Midbrain (tissue), 1 donor: ENCODE measurements at regions not wholly inside any gene's neighbourhood (a gene's known extent, or its start where the extent isn't known, plus 50 kb on each side); places are given as distances from the start of the nearest gene placed in this dataset.

Source experiments
- DNase-seq: peaks from one replicate; lab custom pipeline; 2025; lab: John Stamatoyannopoulos, UW

- no peak for DNase-seq
Measured at GRCh38 chr13:40388617-40389016, 277.8 kb downstream of the FOXO1 start.

DNA sequence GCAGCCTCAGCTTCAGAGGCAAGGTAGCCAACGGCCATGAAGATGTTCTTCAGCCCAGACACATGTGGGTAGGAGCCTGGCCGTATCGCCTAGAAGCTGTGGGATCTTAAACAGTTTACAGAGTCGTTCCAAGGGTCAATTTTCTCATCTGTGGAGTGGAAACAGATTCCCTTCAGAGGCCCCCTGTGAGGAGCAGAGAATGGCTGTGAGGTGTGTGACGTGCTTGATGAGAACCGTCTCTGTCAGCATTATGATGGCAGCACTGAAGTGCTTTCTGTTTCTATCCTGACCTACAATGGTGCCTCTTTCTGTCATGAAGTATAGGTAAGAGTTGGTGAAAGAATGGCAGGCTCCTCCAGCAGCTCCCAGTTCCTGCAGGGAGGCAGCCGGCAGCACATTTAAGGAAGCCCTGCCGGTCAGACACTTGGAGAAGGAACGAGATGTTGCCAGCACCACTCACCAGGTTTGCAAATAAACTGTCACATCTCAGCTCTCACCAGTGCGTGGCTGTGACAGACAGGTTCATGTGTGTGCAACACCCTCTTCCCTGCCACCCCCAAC, 277.3 kb downstream of the FOXO1 start:
- no peak for DNase-seq

- peak; percentile 10 for DNase-seq
Measured at GRCh38 chr13:40390401-40390916, 276.0 kb downstream of the FOXO1 start.

DNA sequence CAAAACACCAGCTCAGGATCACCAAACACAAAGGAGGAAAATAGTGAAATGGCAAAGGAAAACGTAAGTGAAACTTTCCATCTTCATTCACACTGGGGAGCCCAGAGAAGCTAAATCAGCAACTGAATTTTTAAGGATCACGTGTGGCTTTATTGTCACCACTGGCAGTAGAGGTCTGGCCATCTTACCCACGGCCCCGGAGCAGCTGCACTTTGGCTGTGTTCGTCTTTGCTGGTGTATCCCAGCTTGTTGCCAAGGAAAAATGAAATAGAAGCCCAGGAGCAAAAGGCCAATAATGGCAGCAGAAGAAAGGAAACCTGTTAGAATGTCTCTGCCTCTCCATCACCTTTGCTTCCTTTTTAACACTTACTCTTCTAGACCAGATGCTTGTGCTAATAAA, 274.7 kb downstream of the FOXO1 start:
- no peak for DNase-seq

GRCh38 chr13:40394304-40394985, 272.0 kb downstream of the FOXO1 start:
- DNase-seq: no peak

GRCh38 chr13:40398065-40398464, 268.4 kb downstream of the FOXO1 start:
- no peak for DNase-seq

DNA sequence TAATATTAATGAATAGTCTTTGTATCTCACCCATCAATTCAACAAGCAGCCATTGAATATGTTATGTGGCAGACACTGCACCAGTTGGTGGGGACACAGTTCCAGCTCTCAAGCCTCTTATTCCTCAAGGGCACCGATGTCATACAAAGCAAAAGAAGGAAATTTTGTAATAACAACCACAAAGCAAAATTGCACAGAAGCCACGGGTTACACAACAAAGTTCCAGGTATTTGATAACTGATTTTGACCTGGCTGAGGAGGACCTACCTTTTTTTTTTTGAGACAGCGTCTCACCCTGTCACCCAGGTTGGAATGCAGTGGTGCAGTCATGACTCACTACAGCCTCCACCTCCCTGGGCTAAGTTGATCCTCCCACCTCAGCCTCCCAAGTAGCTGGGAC, 266.7 kb downstream of the FOXO1 start:
- DNase-seq: no peak

- peak; percentile 65 for DNase-seq
Measured at GRCh38 chr13:40401911-40402776, 264.3 kb downstream of the FOXO1 start.

DNA sequence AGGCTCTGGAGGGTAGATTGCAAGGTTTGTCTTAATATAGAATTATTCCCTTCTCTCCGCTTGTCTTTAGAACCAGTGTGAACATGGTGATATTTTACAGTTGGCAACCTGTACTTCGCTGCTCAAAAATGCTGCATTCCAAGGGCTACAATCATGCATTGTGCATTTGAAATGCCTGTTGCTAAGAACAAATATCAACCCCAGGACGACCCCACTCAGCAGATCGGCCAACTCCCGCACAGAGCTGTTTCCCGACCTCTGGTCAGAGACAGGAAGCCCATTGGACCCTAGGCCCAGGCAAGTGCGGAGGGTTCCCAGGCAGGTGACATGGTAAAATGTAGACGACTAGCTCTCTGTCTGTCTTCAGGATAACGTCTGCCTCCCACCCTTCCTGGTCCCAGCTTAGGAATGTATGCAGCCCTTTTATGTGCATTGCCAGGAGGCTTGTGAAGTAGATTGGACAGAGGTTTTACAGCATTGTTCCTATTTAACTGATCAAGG, 263.5 kb downstream of the FOXO1 start:
- no peak for DNase-seq

DNA sequence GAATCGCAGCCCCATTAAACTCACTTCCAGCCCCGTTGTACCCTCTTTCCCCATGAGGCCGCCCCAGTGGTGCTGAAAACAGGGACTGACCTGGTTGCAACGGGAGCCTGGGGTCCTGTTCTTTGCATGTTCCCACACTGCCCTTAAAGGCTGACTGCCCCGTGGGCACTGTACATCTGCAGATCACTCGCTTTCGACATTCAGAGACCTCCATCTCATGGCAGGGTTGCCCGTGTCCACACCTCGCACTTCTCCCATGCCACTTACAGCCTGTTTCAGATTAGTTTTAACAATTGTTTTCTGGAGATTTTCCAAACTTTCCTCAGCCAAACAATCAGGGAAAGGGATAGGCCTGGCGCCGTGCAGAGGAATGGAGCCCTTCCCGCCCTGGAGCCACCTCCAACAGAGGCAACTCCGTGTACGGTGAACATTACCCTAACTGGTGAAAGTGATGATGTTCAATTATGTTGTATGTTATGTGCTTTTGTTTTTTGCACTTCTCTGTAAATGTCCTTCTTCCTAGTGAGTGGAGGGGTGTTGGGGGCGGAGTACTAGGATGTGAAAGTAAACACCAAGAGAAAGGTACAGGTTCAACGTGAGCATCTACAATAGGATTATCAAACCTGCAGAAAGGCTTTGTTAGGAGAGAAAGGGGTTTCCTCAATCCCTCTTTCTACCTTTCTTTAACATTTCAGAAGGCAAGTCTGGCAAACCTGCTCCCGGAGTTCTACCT, 262.8 kb downstream of the FOXO1 start:
- no peak for DNase-seq

GRCh38 chr13:40404407-40404806, 262.0 kb downstream of the FOXO1 start:
- no peak for DNase-seq

DNA sequence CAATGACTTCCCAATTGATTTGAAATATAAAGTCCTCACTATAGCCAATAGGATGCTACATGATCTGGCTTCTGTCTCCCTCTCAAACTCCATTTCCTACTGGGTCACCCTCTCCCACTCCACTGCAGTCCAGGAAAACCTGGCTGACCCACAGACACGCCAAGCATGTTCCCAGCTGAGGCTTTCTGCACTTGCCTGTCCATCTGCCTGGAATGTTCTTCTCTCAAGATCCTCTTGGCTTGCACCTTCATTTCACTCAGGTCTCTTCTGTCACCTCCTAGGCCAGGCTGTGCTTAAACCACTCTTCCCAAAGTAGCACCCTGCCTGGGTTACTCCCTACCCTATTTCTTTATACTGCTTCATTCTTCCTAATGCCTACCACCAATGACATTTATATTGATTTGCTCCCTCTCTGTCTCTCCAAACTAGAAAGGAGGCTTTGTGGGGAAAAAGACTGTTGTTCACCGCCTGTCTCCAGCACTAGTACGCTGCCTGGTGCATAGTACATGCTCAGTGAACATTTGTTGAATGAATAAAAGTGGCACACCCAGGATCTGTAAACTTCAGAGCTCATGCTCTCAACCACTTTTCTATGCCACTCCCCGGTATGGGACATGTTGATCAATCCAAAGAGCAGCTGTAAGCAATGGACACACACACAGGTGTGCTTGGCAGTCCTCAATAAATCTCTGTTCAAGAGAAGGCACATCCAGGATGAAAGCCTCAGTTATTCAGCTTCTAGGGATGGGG, 261.3 kb downstream of the FOXO1 start:
- no peak for DNase-seq

DNA sequence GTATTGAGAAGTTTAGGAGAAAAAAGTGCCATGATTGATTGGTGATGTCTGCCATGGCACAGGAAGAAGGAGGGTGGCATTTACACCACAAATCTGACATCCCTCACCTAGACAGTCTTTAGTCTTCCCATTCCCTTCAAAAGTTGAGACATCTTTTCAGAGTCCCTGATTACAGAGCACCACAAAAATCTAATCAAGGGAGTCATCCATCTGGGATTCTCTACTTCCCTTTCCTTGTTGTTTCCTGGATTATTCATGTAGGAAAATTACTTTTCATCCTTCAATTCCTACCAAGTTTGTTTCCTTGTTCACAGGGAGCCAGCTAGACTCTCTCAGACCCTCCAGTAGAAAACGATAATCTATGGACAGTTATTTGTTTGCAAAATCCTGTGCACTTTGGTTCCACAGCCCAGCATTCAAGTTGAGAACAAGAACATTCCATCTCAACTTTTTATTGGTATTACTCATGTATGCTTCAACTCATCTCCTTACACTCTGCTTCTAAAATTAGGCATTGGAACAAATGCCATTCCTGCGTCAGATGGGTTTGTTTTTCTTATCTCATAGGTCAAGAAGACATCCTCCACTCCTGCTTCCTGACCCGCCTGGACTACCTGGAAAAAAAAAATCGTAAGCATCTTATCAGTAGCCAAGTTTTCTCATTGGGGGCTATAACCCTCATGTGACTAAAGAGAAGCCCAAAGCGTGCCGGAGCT, 259.9 kb downstream of the FOXO1 start:
- no peak for DNase-seq

DNA sequence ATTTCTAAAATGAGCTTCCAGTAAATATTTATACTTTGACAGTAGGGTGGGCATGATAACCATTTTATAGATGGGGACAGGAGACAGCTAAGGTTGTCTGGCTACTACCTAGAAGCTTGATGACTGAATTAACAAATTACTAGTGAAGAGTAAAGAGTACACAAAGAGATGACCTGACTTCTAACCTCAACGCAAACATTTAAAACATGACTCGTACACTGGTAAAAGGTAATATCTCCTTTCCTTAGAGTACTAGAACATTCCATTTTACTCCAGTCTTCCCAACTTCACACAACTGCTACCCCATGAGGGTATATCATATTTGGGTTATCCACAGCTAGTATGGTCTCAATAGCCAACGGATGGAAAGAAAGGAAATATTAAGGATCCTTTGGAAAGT, 258.9 kb downstream of the FOXO1 start:
- DNase-seq: no peak

DNA sequence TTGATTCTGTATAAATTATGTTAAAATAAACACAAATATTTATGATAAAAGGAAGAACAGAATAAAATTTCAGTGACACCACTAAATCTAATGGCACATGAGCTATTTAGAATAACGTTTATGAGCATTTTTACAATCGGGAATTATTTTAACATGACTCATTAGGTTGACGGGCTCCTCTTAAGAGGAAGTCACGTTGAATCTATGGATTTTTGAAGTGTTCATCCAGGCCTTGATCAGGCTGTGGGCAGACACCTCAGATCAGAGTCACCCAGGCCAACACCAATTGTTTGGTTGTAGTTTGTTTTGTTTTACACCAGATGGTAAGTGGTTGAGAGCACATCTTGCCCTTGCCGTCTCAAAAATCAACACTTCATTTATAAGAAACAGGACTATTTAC, 257.8 kb downstream of the FOXO1 start:
- no peak for DNase-seq

- DNase-seq: no peak
Measured at GRCh38 chr13:40409278-40409677, 257.2 kb downstream of the FOXO1 start.

- no peak for DNase-seq
Measured at GRCh38 chr13:40410315-40410714, 256.1 kb downstream of the FOXO1 start.

DNA sequence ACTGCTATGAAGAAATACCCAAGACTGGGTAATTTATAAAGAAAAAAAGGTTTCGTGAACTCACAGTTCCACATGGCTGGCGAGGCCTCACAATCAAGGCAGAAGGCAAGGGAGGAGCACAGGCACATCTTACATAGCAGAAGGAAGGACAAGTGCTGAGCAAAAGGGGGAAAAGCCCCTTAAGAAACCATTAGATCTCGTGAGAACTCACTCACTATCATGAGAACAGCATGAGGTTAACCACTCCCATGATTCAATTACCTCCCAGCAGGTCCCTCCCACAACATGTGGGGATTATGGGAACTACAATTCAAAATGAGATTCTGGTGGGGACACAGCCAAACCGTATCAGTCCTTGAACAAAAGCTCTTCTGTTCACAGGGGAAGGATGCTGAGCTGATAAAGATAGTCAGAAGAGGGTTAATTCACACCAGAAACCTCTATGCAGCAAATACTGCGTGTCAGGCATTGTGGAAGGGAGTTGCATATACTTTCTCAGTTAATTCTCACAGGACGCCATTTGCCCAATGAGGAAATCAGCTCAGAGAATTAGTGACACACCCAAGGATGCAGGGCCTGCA, 246.2 kb downstream of the FOXO1 start:
- no peak for DNase-seq

DNA sequence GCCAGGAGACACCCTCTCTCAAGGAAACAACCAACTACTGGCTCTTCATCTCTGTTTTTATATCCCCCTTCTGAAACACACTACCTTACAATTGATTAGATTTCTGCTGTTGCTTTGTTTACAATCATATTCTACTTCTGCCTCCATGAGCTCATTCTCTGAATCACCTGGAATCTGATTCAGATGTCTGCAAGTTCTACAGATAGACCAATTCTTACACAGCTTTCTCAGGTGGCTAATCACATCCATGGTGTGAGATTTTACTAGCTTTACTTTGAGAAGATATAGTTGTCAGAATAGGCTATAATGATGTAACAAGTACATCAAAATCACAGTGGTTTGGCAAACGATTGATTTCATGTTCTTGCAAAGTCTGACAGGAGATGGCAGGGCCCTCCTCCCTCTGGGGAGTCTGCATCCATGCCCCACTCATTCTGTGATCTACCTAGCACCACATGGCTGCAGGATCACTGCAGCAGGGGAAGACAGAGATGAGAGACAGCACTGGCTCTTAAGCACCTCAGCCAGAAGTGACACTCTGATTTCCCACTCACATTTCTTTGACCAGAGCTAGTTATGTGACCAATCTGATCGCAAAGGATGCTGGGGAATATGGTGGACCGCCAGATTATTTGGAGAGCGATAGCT, 243.7 kb downstream of the FOXO1 start:
- no peak for DNase-seq

GRCh38 chr13:40428354-40428753, 238.1 kb downstream of the FOXO1 start:
- DNase-seq: no peak
